ENCODE measurements at regions not wholly inside any gene's neighbourhood (a gene's known extent, or its start where the extent isn't known, plus 50 kb on each side); places are given as distances from the start of the nearest gene placed in this dataset.

DNA sequence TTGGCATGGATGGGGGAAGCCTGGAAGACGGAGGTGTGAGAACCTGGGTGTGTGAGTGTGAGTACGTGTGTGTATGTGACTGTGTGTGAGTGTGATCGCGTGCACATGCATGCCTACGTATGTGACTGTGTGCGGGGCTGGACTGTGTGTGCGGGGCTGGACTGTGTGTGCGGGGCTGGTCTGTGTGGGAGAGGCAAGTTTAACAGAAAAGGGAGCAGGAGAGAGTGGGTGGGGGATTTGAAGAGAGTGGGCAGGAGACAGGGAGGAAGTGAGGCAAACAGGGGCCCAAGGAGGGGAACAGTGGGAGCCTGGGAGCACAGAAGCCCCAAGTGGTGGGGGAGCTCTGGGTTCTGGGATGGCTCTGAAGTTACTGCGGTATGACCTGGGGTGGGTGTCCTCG is 103.7 kb upstream of the LHX5 start:
- TF ChIP-seq CTCF (IDR thresholded peaks at IDR 0.05) = no peak
- TF ChIP-seq POLR2AphosphoS5 (IDR thresholded peaks at IDR 0.05) = no peak
- no peak for TF ChIP-seq POLR2A (IDR thresholded peaks at IDR 0.05)
